ENCODE measurements at regions not wholly inside any gene's neighbourhood (a gene's known extent, or its start where the extent isn't known, plus 50 kb on each side); places are given as distances from the start of the nearest gene placed in this dataset.

DNA sequence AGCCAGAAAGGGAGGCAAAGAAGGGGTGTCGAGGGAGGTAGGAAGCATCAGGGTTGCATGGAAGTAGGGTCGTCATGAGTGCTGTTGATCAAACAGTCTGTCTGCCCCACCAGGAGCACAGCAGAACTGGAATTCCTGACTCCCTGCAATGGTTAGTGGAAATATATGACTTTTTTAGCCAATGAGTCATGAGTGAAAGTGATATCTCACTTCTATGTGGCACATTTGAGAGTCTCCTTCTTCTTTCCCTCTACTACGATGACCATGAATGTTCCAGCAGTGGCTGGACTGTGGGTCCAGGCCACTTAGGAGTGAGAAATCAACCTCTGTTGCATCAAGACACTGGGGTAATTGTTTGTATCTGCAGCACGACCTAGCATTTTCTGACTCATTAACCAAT, 199.5 kb downstream of the TTC32 start:
- TF ChIP-seq YY1 (IDR thresholded peaks at IDR 0.05; ENCODE audit: insufficient read depth, insufficient read length) (no peak), ZNF274 (IDR thresholded peaks at IDR 0.05; ENCODE audit: low read depth, low read length) (no peak)
